H9 (cell line): ENCODE measurements at regions not wholly inside any gene's neighbourhood (a gene's known extent, or its start where the extent isn't known, plus 50 kb on each side); places are given as distances from the start of the nearest gene placed in this dataset.
"Not testable (repeated sequence)": the region's sequence is repeated elsewhere in the genome, so short reads cannot be mapped to it uniquely, and the experiment has no call there.

ENCODE experiments used
- DNase-seq: peaks from one replicate; pipeline ENCODE4 v3.0.0-alpha.2; 2017
- H2AFZ ChIP-seq: one replicate; pipeline ENCODE4 v1.6.1; 2013; ENCODE audit warnings: mild to moderate bottlenecking, low read length, control low read depth, moderate library complexity
- H2AK5ac ChIP-seq: 2 replicates; pipeline ENCODE4 v1.6.1; 2013; ENCODE audit warnings: low read length, control low read depth, mixed read lengths; ENCODE audit not compliant: insufficient read length
- H2BK120ac ChIP-seq: one replicate; pipeline ENCODE4 v1.6.1; 2013; ENCODE audit warnings: low read depth, mild to moderate bottlenecking, low read length, control low read depth, inconsistent platforms; ENCODE audit not compliant: poor library complexity, severe bottlenecking
- H2BK12ac ChIP-seq: 2 replicates; pipeline ENCODE4 v1.6.1; 2013; ENCODE audit warnings: low read length, control low read depth, mixed read lengths, low read depth; ENCODE audit not compliant: insufficient read length
- H2BK15ac ChIP-seq: 2 replicates; pipeline ENCODE4 v1.6.1; 2013; ENCODE audit warnings: low read depth, low read length, control low read depth
- H2BK20ac ChIP-seq: one replicate; pipeline ENCODE4 v1.6.1; 2013; ENCODE audit warnings: low read depth, mild to moderate bottlenecking, low read length, control low read depth, inconsistent platforms; ENCODE audit not compliant: poor library complexity, severe bottlenecking
- H2BK5ac ChIP-seq: 2 replicates; pipeline ENCODE4 v1.6.1; 2013; ENCODE audit warnings: low read length, control low read depth, mixed read lengths; ENCODE audit not compliant: insufficient read length
- H3K14ac ChIP-seq: 2 replicates; pipeline ENCODE4 v1.6.1; 2013; ENCODE audit warnings: low read length, control low read depth; ENCODE audit not compliant: insufficient read depth
- H3K18ac ChIP-seq: 2 replicates; pipeline ENCODE4 v1.6.1; 2013; ENCODE audit warnings: low read depth, mild to moderate bottlenecking, mixed read lengths, low read length, control low read depth; ENCODE audit not compliant: insufficient read length
- H3K23ac ChIP-seq: 2 replicates; pipeline ENCODE4 v1.6.1; 2013; ENCODE audit warnings: low read length, control low read depth, mixed read lengths, low read depth; ENCODE audit not compliant: insufficient read length
- H3K23me2 ChIP-seq: 2 replicates; pipeline ENCODE4 v1.6.1; 2013; ENCODE audit warnings: low read depth, mild to moderate bottlenecking, mixed read lengths, low read length, control low read depth; ENCODE audit not compliant: insufficient read length, poor library complexity, severe bottlenecking
- H3K27ac ChIP-seq: 2 replicates; pipeline ENCODE4 v1.5.1; 2013; ENCODE audit warnings: low read length, control low read depth, mixed read lengths, low read depth; ENCODE audit not compliant: insufficient read length
- H3K27me3 ChIP-seq: 2 replicates; pipeline ENCODE4 v1.6.1; 2013; ENCODE audit warnings: low read length, control low read depth, inconsistent platforms; ENCODE audit not compliant: insufficient read depth
- H3K4ac ChIP-seq: 2 replicates; pipeline ENCODE4 v1.6.1; 2013; ENCODE audit warnings: low read depth, mild to moderate bottlenecking, control low read depth, inconsistent platforms, low read length, moderate library complexity
- H3K4me1 ChIP-seq: 2 replicates; pipeline ENCODE4 v1.6.1; 2013; ENCODE audit warnings: low read length, control low read depth, inconsistent platforms; ENCODE audit not compliant: insufficient read depth
- H3K4me2 ChIP-seq: 2 replicates; pipeline ENCODE4 v1.6.1; 2013; ENCODE audit warnings: low read length, control low read depth, mixed read lengths; ENCODE audit not compliant: insufficient read length, insufficient read depth
- H3K56ac ChIP-seq: 2 replicates; pipeline ENCODE4 v1.6.1; 2013; ENCODE audit warnings: low read depth, mild to moderate bottlenecking, mixed read lengths, low read length, control low read depth; ENCODE audit not compliant: insufficient read length
- H3K79me1 ChIP-seq: 2 replicates; pipeline ENCODE4 v1.6.1; 2013; ENCODE audit warnings: low read depth, mild to moderate bottlenecking, moderate library complexity, low read length, control low read depth, inconsistent platforms; ENCODE audit not compliant: insufficient read depth, poor library complexity, severe bottlenecking
- H3K79me2 ChIP-seq: 2 replicates; pipeline ENCODE4 v1.6.1; 2013; ENCODE audit warnings: low read length, control low read depth, inconsistent platforms; ENCODE audit not compliant: insufficient read depth
- H3K9ac ChIP-seq: 2 replicates; pipeline ENCODE4 v1.6.1; 2013; ENCODE audit warnings: low read length, control low read depth, mixed read lengths; ENCODE audit not compliant: insufficient read length; ENCODE audit errors: extremely low read depth
- H3K9me3 ChIP-seq: one replicate; pipeline ENCODE4 v1.6.1; 2013; ENCODE audit warnings: low read depth, low read length, inconsistent platforms; ENCODE audit not compliant: control insufficient read depth
- H3T11ph ChIP-seq: one replicate; pipeline ENCODE4 v1.6.1; 2013; ENCODE audit warnings: mild to moderate bottlenecking, low read length, control low read depth, inconsistent platforms
- H4K20me1 ChIP-seq: one replicate; pipeline ENCODE4 v1.6.1; 2013; ENCODE audit not compliant: control insufficient read depth, insufficient read length, insufficient read depth
- H4K5ac ChIP-seq: 2 replicates; pipeline ENCODE4 v1.6.1; 2013; ENCODE audit warnings: low read depth, mild to moderate bottlenecking, mixed read lengths, low read length, control low read depth; ENCODE audit not compliant: insufficient read length
- H4K8ac ChIP-seq: replicated peaks from 2 replicates; pipeline ENCODE4 v1.6.1; 2013; ENCODE audit warnings: low read length, control low read depth, mixed read lengths, low read depth; ENCODE audit not compliant: insufficient read length
- H4K91ac ChIP-seq: 2 replicates; pipeline ENCODE4 v1.6.1; 2013; ENCODE audit warnings: low read depth, mild to moderate bottlenecking, moderate library complexity, mixed read lengths, low read length, control low read depth; ENCODE audit not compliant: insufficient read length
- H3K27ac Mint-ChIP-seq, 3 experiments: 2 replicates in 2 of 3; 3 replicates in 1 of 3; pipeline ENCODE4 v1.8.0; 2020 to 2021; ENCODE audit warnings: mixed read lengths in 3 of 3, mild to moderate bottlenecking in 1 of 3, moderate library complexity in 1 of 3
- H3K27me3 Mint-ChIP-seq: 2 replicates; pipeline ENCODE4 v1.8.0; 2021; ENCODE audit warnings: low read depth, mild to moderate bottlenecking, moderate library complexity, mixed read lengths
- H3K36me3 Mint-ChIP-seq, 3 experiments: 2 replicates in 2 of 3; 3 replicates in 1 of 3; pipeline ENCODE4 v1.8.0; 2020 to 2021; ENCODE audit warnings: low read depth in 3 of 3, mixed read lengths in 3 of 3; ENCODE audit not compliant: insufficient read depth in 1 of 3
- H3K4me1 Mint-ChIP-seq, 2 experiments: 2 replicates each; pipeline ENCODE4 v1.8.0; 2020; ENCODE audit warnings: mixed read lengths in 2 of 2
- H3K4me3 Mint-ChIP-seq, 2 experiments: 2 replicates in 1 of 2; 3 replicates in 1 of 2; pipeline ENCODE4 v1.8.0; 2020 to 2021; ENCODE audit warnings: mild to moderate bottlenecking in 2 of 2, mixed read lengths in 2 of 2, moderate library complexity in 1 of 2
- H3K9me3 Mint-ChIP-seq, 2 experiments: 2 replicates in 1 of 2; 3 replicates in 1 of 2; pipeline ENCODE4 v1.8.0; 2020; ENCODE audit warnings: mild to moderate bottlenecking in 2 of 2, mixed read lengths in 2 of 2, moderate library complexity in 1 of 2
- WGBS: extraction: QIAGEN DNeasy Blood & Tissue Kit; methylation state at CpG from one replicate; pipeline ENCODE4 v1.1.7; 2013; ENCODE audit warnings: missing lambda C conversion rate, low lambda C conversion rate, mixed read lengths; ENCODE audit not compliant: insufficient read length; ENCODE audit errors: extremely low coverage; 5-methylcytosine and 5-hydroxymethylcytosine counted together

DNA sequence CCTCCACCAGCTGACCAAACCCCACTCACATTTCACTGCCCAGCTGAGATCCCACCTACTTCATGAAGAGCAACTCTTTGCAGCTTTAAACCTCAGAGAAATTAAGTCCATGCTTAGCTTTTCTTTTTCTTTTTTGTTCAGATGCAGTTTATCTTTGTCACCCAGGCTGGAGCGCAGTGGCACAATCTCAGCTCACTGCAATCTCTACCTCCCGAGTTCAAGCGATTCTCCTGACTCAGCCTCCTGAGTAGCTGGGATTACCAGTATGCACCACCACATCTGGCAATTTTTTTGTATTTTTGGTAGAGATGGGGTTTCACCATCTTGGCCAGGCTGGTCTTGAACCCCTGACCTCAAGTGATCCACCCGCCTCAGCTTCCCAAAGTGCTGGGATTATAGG, 70.1 kb upstream of the ZSCAN2 start:
- not testable (repeated sequence) for H3K79me2 ChIP-seq, H4K8ac ChIP-seq, H3K27me3 ChIP-seq, DNase-seq, H3K14ac ChIP-seq, H3K4me3 Mint-ChIP-seq, H2AK5ac ChIP-seq, H3K27ac ChIP-seq, H2BK12ac ChIP-seq, H3K23ac ChIP-seq, H2AFZ ChIP-seq, H3K27ac Mint-ChIP-seq, H3T11ph ChIP-seq, H4K91ac ChIP-seq, H3K9me3 Mint-ChIP-seq, H3K9me3 ChIP-seq, H3K4me1 ChIP-seq, H3K23me2 ChIP-seq, H2BK20ac ChIP-seq, H2BK120ac ChIP-seq, H4K5ac ChIP-seq, H3K27me3 Mint-ChIP-seq, H3K56ac ChIP-seq, H3K4me1 Mint-ChIP-seq, H3K9ac ChIP-seq, H2BK15ac ChIP-seq, H4K20me1 ChIP-seq, H3K36me3 Mint-ChIP-seq, H3K18ac ChIP-seq, H3K79me1 ChIP-seq, H3K4ac ChIP-seq, H3K4me2 ChIP-seq, H2BK5ac ChIP-seq
- no CpG with 5 or more reads among the region's 4 CpGs for WGBS

DNA sequence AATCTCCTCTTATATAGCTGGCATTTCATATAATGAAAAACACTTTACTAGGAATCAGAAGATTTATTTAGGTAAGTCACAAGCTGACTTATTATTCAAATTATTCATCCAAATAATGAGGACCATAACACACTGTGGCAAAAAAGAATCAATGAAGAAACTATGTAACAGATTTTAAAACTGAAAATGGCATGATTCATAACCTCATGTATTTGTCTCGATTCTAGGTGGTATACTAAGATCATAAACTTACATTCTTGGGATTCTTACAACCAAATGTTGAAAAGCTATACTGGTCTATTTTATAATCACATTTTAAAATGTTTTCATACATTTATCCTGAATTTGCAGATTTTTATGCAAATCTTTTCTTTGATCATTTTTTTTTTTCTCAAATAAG, 69.6 kb upstream of the ZSCAN2 start:
- not testable (repeated sequence) for H4K5ac ChIP-seq, H3K14ac ChIP-seq, H2BK5ac ChIP-seq, H2BK120ac ChIP-seq, H3K4me1 Mint-ChIP-seq, H3K9ac ChIP-seq, H3K23me2 ChIP-seq, H3K79me1 ChIP-seq, H3K36me3 Mint-ChIP-seq, H3K27me3 ChIP-seq, H2AK5ac ChIP-seq, H3K27ac Mint-ChIP-seq, H3K4ac ChIP-seq, H3K18ac ChIP-seq, H3K27me3 Mint-ChIP-seq, H2BK15ac ChIP-seq, H4K20me1 ChIP-seq, H2BK12ac ChIP-seq, H3K4me1 ChIP-seq, H4K8ac ChIP-seq, H2BK20ac ChIP-seq, H3K56ac ChIP-seq, H3K9me3 ChIP-seq, H3K4me3 Mint-ChIP-seq, H3K27ac ChIP-seq, H3K79me2 ChIP-seq, H4K91ac ChIP-seq, H3T11ph ChIP-seq, H3K9me3 Mint-ChIP-seq, H2AFZ ChIP-seq, H3K4me2 ChIP-seq, DNase-seq, H3K23ac ChIP-seq
- WGBS: no CpG with 5 or more reads among the region's 1 CpG
